GM18867 (cell line): ENCODE measurements at regions not wholly inside any gene's neighbourhood (a gene's known extent, or its start where the extent isn't known, plus 50 kb on each side); places are given as distances from the start of the nearest gene placed in this dataset.

ENCODE experiments used
- ATAC-seq: cut with Tn5 transposase; IDR thresholded peaks from one replicate; pipeline ENCODE4 v1.9.1; 2021; ENCODE audit warnings: mild to moderate bottlenecking, moderate library complexity; ENCODE audit not compliant: unreplicated experiment

GRCh38 chr3:13158408-13158807, 85.2 kb upstream of the IQSEC1 start:
- ATAC-seq: no peak

- ATAC-seq: no peak
Observed at GRCh38 chr3:13157986-13158385, 84.8 kb upstream of the IQSEC1 start.

- no peak for ATAC-seq
Observed at GRCh38 chr3:13152826-13153710, 79.8 kb upstream of the IQSEC1 start.

GRCh38 chr3:13150624-13151023, 77.4 kb upstream of the IQSEC1 start:
- no peak for ATAC-seq

GRCh38 chr3:13149330-13150108, 76.3 kb upstream of the IQSEC1 start:
- ATAC-seq: no peak

GRCh38 chr3:13148561-13149329, 75.5 kb upstream of the IQSEC1 start:
- no peak for ATAC-seq

GRCh38 chr3:13148126-13148525, 74.9 kb upstream of the IQSEC1 start:
- no peak for ATAC-seq

- no peak for ATAC-seq
Observed at GRCh38 chr3:13147344-13147743, 74.1 kb upstream of the IQSEC1 start.

GRCh38 chr3:13146643-13147143, 73.5 kb upstream of the IQSEC1 start:
- ATAC-seq: no peak

- no peak for ATAC-seq
Observed at GRCh38 chr3:13145826-13146642, 72.8 kb upstream of the IQSEC1 start.

- no peak for ATAC-seq
Observed at GRCh38 chr3:13145131-13145825, 72.0 kb upstream of the IQSEC1 start.

- ATAC-seq: no peak
Observed at GRCh38 chr3:13144163-13145023, 71.2 kb upstream of the IQSEC1 start.

GRCh38 chr3:13143381-13144004, 70.3 kb upstream of the IQSEC1 start:
- no peak for ATAC-seq

- ATAC-seq: no peak
Observed at GRCh38 chr3:13142552-13143380, 69.5 kb upstream of the IQSEC1 start.

GRCh38 chr3:13141991-13142412, 68.8 kb upstream of the IQSEC1 start:
- no peak for ATAC-seq

- ATAC-seq: no peak
Observed at GRCh38 chr3:13141183-13141582, 68.0 kb upstream of the IQSEC1 start.

GRCh38 chr3:13140596-13140995, 67.4 kb upstream of the IQSEC1 start:
- no peak for ATAC-seq
